Hippocampal formation (tissue), 2 donors: ENCODE measurements at regions not wholly inside any gene's neighbourhood (a gene's known extent, or its start where the extent isn't known, plus 50 kb on each side); places are given as distances from the start of the nearest gene placed in this dataset.

ENCODE experiments used
- DNase-seq, 2 donors: peaks; one replicate each; lab custom pipeline; 2025; lab: John Stamatoyannopoulos, UW

DNA sequence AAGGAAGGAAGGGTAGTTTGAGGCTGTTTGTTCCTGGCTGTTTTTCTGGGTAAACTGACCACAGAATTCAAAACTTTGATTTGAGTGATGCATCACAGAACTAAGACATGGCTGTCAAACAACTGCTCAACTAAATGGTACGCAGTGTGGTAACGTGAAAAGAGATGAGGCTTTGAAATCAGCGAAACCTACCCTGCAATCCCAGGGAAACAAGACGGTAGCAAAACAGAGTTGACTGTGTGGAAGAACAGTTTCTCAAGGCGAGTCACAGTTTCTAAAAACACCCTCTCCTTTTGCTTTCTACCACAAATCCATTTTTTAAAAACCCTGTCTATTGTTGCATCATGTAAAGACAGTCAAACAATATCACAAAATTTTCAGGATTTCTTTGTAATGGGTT, 156.0 kb upstream of the MAF start:
- DNase-seq: no peak

GRCh38 chr16:79754501-79754900, 154.0 kb upstream of the MAF start:
- DNase-seq: no peak

GRCh38 chr16:79754081-79754480, 153.5 kb upstream of the MAF start:
- DNase-seq: no peak

DNA sequence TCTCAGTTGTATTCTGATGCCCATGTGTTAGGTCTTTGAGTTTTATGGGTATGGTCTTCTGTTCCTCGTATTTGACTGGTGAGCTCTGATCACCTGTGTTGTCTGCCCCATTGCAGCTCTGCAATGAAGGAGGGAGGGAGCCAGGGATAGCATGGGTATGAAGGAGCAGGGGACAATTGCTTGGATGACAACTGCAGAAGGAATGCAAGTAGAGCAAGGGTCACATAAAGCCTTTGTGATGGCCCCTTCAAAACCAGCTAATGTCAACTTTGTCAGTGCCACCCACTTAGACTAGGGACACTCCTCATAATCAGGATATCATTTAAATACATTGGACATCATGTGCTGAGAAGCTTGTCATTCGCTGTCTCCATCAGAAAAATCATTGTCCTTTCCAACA, 152.7 kb upstream of the MAF start:
- no peak for DNase-seq

DNA sequence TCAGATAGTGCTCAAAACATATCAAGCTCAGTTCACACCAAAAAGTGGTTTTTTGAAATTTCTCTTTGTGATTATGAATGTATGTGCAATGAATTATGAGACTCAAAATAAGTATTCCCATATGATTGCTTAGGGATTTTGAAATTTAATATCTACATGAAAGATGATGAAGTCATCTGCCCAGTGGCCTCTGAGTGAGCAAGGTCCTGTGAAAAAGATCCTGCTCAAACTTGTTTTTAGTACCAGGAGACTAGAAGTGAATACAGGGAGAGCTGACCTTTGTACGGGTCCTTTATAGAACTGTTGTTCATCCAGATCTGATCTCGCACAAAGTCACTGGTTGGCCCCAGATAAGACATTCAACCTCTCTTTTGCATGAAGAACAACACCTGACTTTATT, 151.9 kb upstream of the MAF start:
- DNase-seq: no peak

- peak in 1 of 2 donors; percentile 44 for DNase-seq
These were observed 151.1 kb upstream of the MAF start for GRCh38 chr16:79751471-79752184.

- no peak for DNase-seq
These were observed 149.8 kb upstream of the MAF start for GRCh38 chr16:79750311-79750710.

- no peak for DNase-seq
These were observed 148.1 kb upstream of the MAF start for GRCh38 chr16:79748629-79749028.

- no peak for DNase-seq
These were observed 147.2 kb upstream of the MAF start for GRCh38 chr16:79747688-79748087.

- no peak for DNase-seq
These were observed 139.7 kb upstream of the MAF start for GRCh38 chr16:79740252-79740651.

DNA sequence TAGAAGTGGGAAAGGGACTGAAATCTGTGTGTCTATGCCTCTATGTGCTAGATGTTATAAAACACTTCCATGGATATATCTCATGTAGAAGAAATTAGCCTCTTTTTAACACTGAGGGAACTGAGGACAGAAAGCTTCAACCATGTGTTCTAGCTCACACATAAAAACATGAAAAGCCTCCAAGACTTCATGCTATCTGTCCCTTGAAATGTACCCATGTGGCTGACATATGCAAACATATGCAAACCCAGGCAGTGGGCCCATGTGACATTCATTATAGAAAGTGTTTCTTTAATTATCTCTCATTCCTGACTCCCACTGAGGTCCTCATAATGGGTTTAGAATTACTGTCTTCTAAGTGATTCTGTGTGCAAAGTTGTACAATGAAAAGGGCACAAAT, 134.7 kb upstream of the MAF start:
- no peak for DNase-seq

DNA sequence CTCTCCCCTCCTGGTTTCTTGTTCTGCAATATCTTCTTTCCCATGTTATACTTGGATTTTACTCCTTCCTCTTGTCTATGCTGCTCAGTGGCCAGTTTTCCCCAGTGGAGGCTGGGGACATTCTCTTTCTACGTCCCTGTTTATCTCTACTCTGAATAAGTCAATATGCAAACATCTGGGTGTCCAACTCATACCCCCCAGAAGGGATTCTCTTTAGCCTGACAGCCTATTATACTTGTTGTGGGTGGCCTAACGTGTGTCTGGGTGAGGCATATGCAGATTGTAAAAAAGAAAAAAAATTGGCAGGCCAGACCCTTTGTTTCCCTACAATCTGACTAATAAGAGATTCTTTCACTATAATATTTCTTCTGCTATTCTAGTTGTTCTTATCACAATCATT, 134.2 kb upstream of the MAF start:
- no peak for DNase-seq

GRCh38 chr16:79728923-79729240, 128.3 kb upstream of the MAF start:
- DNase-seq: no peak

DNA sequence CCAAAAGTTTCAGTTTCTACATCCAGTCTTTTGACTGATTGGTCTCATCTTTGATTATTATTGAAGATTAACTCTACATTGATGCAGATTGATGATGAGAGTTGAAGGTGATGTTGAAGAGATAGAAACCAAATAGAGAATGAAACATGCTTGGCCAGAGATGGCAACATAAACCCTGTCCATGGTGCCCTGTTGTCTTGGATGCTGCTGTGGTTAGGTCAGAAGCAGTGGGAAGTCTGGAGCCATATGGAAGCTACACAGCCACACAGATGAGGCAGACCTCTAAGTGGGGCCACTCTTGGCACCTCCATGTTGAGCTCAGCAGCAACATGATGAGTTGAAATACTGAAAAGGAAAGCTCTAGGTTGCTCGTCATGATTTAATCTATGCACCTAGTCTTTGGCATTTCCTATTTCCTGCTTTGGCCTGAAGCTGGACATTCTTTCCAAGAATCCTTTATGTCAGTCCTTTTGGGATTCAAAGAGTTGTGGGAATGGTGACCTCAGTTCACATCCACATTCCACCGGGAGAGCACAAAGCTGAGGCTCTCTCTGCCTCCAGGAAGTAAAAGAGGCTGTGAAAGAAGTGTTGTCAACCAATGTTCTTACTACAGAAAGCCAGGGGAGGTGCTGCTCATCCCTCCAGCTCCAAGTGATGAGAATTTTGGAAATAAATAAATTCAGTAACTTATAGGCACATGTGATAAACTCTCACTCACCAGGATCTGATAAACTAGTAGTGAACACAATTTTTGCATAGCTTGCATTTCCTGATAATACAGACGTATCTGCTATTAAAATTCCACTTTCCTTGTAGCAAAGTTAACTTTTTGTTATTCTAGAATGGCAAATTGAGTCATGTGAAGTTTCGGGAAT, 127.7 kb upstream of the MAF start:
- no peak for DNase-seq

- DNase-seq: no peak
These were observed 126.4 kb upstream of the MAF start for GRCh38 chr16:79726902-79727301.

DNA sequence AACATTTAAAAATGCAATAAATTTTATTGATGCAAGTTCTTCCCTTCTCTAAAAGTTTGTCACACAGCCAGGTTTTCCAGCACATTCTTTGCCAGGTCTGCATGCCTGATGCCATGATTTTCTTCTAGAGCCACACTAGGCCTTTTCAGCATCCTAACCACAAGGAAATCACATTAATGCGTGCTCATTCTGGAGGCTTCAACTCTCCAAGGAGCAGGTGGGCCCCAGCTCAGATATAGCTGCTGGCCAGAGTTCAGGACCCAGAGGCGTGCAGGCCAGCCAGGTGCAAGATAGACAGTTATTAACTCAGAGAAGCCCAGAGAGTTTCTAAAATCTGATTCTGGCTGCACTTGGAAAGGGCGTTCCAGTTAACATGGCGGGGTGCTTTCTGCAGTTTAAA, 124.5 kb upstream of the MAF start:
- no peak for DNase-seq

DNA sequence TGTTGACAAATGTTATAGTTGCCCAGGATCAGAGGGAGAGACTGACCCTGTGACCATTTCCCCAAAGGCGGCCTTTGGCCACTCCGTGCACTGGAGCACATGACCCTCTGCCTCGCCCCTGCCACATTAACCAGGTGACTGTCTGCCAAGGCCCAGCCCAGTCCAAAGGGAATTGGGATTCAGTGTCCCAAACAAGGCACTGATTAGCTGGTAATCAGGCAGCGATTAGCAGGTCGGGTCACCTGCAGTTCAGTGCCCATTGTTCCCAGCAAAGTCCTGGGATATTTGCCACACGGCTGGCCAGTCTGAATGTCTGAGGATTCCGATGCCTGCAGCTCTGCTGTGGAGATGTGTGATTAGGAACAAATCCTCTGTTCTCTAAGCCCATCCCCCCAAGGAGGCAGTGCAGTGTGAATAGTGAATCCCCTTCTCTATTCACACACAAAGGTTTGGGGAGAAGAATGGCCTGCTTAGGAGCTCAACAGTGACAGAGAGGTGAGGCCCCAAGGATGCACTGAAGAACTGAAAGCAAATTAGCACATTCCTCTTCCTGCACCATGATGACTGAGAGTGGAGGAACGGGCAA, 123.1 kb upstream of the MAF start:
- no peak for DNase-seq

DNA sequence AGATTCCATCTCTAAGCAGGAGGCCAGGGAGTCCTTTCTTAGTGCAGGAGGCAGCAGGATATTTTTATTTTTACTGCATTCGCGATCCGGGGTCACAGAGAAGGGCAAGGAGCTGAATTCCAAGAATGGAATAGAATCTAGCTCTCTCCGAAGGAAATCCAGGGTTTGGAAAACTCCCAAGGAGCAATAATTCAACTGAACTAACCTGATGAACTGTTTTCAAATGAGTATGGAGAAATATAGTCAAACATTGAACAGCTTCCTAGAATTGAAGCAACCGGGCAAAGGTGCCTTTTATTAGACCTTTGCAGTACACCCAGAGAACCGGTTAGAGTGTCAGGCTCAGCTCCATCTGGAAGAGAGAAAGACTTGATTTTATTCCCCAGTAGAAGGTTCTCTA, 120.7 kb upstream of the MAF start:
- no peak for DNase-seq

DNA sequence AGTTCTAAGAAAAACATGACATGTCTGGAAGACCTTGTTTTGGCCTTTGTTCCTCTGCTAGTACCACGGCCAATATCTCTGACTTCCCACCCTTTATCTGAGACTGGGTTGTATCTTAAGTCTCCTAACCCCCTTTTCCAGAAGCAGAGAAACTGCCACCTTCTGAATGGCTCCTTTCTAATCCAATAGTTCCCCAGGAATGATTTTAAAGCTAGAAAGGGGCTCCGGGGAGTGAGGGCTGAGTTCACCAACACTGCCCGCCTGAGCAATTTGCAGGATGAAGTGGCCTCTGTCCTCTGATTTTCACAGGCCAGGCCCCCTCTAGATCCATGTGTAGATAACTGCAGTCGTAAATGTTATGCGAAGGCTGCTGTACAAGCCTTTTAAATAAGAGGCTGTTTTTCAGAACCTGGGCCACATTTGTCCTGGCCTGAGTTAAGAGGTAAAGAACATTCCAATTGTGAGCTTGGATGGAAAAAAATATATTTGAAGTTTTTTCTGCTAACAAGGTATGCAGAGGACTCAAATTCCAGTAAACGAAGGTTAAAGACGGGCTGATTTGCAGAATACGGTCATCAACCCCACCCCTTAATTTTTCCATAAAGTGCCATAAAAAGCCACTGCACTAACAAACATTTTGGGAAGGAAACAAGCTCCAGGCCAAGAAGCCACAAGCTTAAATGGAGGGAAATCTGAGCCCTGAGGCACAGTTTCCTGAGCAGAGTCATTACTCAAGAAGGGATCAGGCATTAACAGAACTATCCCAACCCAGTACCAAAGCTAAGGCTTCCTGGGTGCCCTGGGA, 117.0 kb upstream of the MAF start:
- no peak for DNase-seq

DNA sequence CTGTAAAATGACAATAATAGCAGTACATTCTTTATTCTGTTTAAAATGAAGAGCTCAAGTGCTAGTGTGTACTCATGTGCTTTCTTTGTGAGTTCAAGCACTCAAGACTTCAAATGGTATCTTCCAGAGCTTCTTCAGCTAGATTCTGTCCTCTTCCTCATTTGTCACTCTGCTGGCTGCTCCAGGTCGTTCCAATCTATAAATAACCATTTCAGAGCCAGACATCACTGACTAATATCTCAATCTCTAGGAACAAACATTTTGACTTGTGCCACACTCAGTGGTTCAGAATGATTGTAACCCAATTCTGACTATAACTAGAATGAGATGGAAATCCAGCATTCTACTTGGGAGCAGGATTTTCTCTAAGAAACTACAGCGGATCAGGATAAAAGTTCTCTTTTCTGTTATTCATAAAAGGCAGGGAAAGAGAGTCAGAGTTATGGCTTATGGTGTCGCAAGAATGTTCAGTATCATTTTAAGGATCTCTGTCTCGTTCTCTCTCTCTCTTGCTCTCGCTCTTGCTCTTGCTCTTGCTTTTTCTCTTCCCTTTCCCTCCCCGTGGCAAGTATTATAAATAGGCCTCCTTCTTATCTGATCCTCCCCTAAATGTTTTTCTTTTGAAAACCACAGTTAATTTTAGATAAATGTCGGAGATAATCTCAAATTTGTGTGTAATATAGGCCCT, 116.3 kb upstream of the MAF start:
- no peak for DNase-seq

GRCh38 chr16:79715061-79715460, 114.5 kb upstream of the MAF start:
- DNase-seq: no peak

DNA sequence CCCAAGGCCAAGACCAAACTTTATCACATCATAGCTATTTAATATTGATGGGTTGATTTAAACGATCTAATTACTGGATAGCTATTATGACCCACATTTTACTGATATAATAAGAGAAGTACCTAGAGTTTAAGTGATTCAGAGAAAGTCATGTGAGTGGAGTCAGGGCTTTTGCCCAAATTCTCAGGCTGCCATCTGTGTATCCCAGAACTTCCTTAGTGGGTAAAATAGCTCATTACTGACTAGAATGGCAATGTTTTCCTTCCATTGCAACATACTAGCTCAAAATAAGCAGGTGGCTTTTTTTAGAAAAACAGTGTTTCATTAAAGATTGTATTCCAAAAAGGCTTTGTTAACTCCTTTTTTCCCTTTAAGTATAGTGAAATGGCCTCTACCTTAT, 113.9 kb upstream of the MAF start:
- peak in 1 of 2 donors; percentile 5 for DNase-seq
